Adipocyte (in vitro differentiated cells): ENCODE measurements at regions not wholly inside any gene's neighbourhood (a gene's known extent, or its start where the extent isn't known, plus 50 kb on each side); places are given as distances from the start of the nearest gene placed in this dataset.

Source experiments
- DNase-seq: peaks from one replicate; pipeline ENCODE4 v3.0.0-alpha.2; 2015; ENCODE audit warnings: low read depth
- H3K27me3 ChIP-seq: replicated peaks from 2 replicates; pipeline ENCODE4 v1.7.0; 2013; ENCODE audit warnings: mild to moderate bottlenecking, low read length, moderate library complexity; ENCODE audit not compliant: control insufficient read depth, insufficient read depth
- H3K36me3 ChIP-seq: 2 replicates; pipeline ENCODE4 v1.7.0; 2013; ENCODE audit warnings: low read length, mild to moderate bottlenecking, moderate library complexity; ENCODE audit not compliant: control insufficient read depth, insufficient read depth, severe bottlenecking
- H3K4me1 ChIP-seq: 2 replicates; pipeline ENCODE4 v1.7.0; 2013; ENCODE audit warnings: mild to moderate bottlenecking, low read length, moderate library complexity; ENCODE audit not compliant: control insufficient read depth, insufficient read depth
- H3K4me3 ChIP-seq: 2 replicates; pipeline ENCODE4 v1.7.0; 2013; ENCODE audit warnings: mild to moderate bottlenecking, low read length, moderate library complexity
- H3K9ac ChIP-seq: 2 replicates; pipeline ENCODE4 v1.7.0; 2013; ENCODE audit warnings: mild to moderate bottlenecking, low read length, moderate library complexity
- H3K9me3 ChIP-seq: 2 replicates; pipeline ENCODE4 v1.7.0; 2013; ENCODE audit warnings: mild to moderate bottlenecking, low read length, moderate library complexity; ENCODE audit not compliant: control insufficient read depth

DNA sequence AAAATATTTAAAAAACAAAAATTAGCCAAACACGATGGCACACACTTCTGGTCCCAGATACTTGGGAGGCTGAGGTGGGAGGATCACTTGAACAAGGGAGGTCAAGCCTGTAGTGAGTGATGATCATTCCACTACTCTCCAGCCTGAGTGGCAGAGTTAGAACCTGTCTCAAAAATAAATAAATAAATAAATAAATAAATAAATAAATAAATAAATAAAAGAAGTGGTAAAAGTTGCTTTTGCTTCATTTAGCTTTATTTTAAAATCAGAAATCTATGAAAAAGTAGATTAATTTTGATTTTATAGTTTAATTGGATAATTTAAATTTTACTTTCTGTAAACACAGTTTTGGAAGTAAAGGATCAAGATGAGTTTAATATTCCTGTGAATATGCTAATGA is 552.9 kb upstream of the PCDH10 start:
- H3K36me3 ChIP-seq: no peaks in the 10 kb centered on the region
- H3K27me3 ChIP-seq: no peaks in the 10 kb centered on the region
- no peak overlapping the region for H3K9ac ChIP-seq
- DNase-seq: no peak
- H3K4me1 ChIP-seq: no peaks in the 10 kb centered on the region
- no peak overlapping the region for H3K4me3 ChIP-seq
- no peaks in the 10 kb centered on the region for H3K9me3 ChIP-seq

DNA sequence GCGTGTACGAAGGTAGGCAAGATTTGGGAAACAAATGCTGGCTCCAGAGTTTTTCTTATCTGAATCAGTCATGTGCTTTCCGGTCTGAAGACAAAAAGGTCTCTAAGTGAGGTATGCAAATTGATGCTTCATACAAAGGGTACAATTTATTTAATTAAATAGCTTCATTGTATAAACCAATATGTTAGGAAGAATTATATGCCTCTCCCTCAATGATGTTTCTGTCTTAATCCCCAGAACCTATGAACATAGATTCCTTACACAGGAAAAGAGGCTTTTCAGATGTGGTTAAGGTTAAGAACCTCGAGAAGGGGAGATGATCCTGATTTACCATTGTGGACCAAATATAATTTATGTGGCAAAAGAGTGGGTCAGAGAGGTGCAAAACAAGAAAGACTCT is 543.5 kb upstream of the PCDH10 start:
- Histone ChIP-seq H3K4me1 (no peaks in the 10 kb centered on the region), H3K36me3 (no peaks in the 10 kb centered on the region), H3K27me3 (no peaks in the 10 kb centered on the region), H3K9me3 (peaks cover 3% of the 10 kb centered on the region), H3K9ac (no peak overlapping the region), H3K4me3 (no peak overlapping the region)
- DNase-seq: no peak

DNA sequence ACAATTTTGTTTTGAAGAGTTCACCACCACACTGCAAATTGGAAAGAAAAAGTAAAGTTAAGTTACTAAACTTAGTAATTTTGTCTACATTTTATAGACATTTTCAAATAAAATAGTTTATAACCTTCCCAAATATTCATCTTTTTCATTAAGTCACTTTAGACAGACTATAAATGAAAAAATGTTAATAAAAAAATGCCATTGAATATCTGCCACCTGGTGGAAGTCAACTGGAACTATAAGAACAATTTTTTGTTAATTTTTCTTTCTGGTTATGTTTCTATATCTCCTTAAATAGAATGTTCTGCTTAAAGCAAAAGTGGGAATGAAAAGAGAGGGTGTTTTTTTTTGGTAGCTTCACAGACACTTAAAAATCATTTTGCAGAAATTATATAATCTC is 534.4 kb upstream of the PCDH10 start:
- no peaks in the 10 kb centered on the region for H3K4me1 ChIP-seq
- H3K4me3 ChIP-seq: no peak overlapping the region
- H3K36me3 ChIP-seq: no peaks in the 10 kb centered on the region
- DNase-seq: peak; percentile 60
- H3K9ac ChIP-seq: no peak overlapping the region
- H3K9me3 ChIP-seq: no peaks in the 10 kb centered on the region
- H3K27me3 ChIP-seq: no peaks in the 10 kb centered on the region

DNA sequence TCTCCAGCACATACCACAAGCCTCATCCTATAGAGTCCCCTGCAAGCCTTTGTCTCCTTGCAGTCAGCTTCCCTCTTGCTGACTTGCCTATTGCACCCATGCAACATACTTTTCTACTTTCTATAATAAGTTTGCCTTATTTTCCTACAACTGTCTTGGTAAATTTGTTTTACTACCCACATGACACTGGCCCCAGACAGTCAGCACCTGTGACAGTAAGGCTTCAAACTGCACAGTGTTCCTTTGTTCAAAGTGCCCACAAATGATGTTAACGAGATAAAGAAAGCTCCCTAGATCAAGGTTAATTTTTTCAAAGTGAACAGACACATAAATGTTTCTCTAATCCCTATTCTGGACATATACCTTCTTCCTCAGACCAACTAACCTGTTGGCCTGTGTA is 529.1 kb upstream of the PCDH10 start:
- H3K4me3 ChIP-seq: no peak overlapping the region
- H3K36me3 ChIP-seq: no peaks in the 10 kb centered on the region
- no peaks in the 10 kb centered on the region for H3K4me1 ChIP-seq
- no peak for DNase-seq
- H3K9ac ChIP-seq: no peak overlapping the region
- no peaks in the 10 kb centered on the region for H3K9me3 ChIP-seq
- no peaks in the 10 kb centered on the region for H3K27me3 ChIP-seq

DNA sequence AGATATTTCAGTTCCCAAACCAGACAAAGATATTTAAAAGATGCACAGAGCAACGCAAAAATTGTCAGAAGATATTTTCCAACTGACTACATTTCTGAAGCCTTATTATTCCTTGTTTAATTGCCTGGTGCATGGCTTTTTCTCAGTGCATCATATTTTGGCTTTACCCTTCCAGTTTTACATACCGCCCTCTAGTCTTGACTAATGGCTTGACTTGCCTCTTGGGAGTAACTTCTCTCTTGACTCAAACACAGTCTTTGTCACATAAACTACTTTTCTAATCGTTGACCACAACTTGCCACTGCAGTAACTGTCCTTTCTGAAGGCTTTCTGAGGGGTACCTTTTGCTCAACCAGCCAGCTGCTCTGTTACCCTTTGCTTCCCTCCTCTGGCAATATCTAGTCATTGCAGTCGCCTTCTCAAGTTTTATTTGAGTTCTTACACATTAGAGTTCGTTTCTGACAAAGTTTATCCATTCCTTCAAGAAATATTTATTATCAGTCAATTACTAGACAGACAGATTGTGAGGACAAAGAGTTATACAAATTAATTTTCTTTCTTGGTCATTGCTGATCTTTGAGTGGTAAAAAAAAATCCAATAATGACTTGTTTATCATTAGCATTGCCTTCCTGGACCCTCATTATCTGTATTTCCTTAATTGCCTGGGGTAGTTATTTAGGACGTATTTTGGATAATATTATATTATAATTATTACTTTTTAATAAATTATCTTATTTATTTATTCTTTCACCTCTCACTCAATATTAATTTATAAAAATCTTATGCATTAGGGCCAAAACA is 506.9 kb upstream of the PCDH10 start:
- Histone ChIP-seq H3K4me1 (no peaks in the 10 kb centered on the region), H3K4me3 (no peak overlapping the region), H3K9ac (no peak overlapping the region), H3K9me3 (no peaks in the 10 kb centered on the region), H3K36me3 (no peaks in the 10 kb centered on the region), H3K27me3 (no peaks in the 10 kb centered on the region)
- peak; percentile 79 for DNase-seq

DNA sequence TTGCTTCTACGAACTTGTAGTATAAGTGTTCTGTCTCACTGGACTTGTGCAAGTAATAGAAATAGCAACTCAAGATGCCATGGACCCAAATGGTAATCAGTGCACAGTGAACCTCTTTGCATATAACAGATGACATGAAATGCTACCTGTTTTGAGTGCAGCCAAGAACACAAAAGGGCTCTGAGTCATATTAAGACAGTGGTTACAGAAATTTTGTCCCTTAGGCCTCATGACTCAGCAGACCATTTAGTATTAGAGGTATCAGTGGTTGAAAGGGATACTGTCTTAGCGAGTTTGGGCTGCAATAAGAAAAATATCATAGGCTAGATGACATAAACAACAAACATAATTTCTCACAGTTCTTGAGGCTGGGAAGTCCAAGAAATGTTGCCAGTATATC is 502.9 kb upstream of the PCDH10 start:
- DNase-seq: no peak

DNA sequence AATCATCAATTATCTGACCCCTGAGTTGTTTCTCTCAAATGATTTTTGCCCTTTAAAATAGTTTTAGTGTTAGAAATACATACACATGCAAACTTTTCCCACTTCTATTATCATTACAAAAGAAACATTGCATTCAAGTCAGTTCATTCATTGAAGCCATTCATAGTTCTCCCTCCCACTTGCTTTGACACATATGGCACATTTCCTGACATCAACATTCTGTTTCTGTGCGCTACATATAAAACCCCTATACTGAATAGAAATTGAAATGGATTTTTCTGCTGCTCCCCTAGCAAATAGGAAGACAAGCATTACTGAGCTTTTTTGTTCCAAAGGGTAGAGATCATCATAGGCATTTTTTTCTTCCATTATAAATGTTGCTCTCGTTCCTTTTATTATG is 497.9 kb upstream of the PCDH10 start:
- H3K9ac ChIP-seq: no peak overlapping the region
- DNase-seq: no peak
- no peaks in the 10 kb centered on the region for H3K27me3 ChIP-seq
- H3K4me1 ChIP-seq: no peaks in the 10 kb centered on the region
- H3K4me3 ChIP-seq: no peak overlapping the region
- no peaks in the 10 kb centered on the region for H3K9me3 ChIP-seq
- H3K36me3 ChIP-seq: no peaks in the 10 kb centered on the region

More for the DNA sequence above, 502.9 kb upstream of the PCDH10 start:
- Histone ChIP-seq H3K4me1 (no peaks in the 10 kb centered on the region), H3K27me3 (no peaks in the 10 kb centered on the region), H3K36me3 (no peaks in the 10 kb centered on the region), H3K4me3 (no peak overlapping the region), H3K9ac (no peak overlapping the region), H3K9me3 (no peaks in the 10 kb centered on the region)

DNA sequence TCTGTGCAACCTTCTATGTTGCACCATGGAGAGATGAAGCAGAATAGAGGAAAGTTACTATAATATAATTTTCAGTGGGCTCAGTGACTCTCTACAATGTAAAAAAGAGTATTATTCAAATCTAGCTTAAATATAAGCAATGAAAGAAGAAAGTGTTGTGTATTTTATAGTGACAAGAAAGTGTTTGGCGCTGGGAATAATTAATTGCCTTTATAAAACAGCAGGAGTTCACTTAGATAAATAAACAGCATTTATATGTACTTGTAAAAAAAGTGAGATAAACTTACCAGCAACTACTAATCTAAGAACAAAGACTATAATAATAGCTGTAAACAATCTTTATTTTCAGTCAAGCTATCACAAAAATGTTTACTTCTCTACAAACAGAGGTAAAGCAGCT is 488.9 kb upstream of the PCDH10 start:
- no peak overlapping the region for H3K9ac ChIP-seq
- H3K36me3 ChIP-seq: no peaks in the 10 kb centered on the region
- H3K4me3 ChIP-seq: no peak overlapping the region
- no peak for DNase-seq
- H3K9me3 ChIP-seq: peaks cover 3% of the 10 kb centered on the region
- H3K4me1 ChIP-seq: no peaks in the 10 kb centered on the region
- no peaks in the 10 kb centered on the region for H3K27me3 ChIP-seq

DNA sequence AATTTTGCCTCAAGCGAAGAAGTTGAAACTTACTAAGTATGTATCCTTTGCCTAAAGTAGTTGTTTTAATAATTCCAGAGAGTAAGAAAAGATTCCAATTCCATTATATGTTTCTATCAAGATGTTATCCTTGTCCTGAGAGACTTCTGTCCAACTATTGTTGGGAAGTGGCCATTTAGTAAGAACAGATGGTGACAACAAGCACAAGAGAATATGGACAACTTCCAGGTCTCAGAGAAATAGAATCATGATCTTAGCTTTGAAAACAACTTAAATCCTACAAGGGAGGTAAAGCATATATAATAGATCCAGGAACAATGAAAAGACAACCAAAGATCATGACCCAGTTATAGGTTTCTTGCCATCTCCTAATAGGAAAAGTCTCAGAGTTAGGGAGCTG is 486.6 kb upstream of the PCDH10 start:
- no peak for DNase-seq
- H3K4me3 ChIP-seq: no peak overlapping the region
- H3K9me3 ChIP-seq: no peaks in the 10 kb centered on the region
- no peaks in the 10 kb centered on the region for H3K36me3 ChIP-seq
- H3K27me3 ChIP-seq: no peaks in the 10 kb centered on the region
- no peak overlapping the region for H3K9ac ChIP-seq
- no peaks in the 10 kb centered on the region for H3K4me1 ChIP-seq

DNA sequence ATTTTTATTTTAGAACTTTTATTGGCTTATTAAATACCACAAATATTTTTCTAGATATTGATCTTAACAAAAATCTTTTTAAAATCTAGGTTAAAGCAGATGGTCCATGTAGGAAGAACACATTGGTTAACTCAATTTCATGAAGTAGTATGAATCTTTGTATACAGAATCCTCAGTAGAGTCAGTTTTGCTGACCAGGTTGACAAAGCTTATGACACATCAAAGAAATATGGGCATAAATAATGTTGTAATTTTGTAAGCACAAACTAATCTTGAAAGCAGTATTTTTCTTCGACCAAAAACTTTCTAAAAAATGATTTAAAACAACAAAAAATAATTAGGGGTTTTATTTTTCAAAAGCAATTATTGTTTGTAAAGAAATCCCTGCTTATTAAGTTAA is 479.3 kb upstream of the PCDH10 start:
- peak; percentile 39 for DNase-seq
- no peaks in the 10 kb centered on the region for H3K4me1 ChIP-seq
- no peaks in the 10 kb centered on the region for H3K9me3 ChIP-seq
- no peaks in the 10 kb centered on the region for H3K36me3 ChIP-seq
- H3K9ac ChIP-seq: no peak overlapping the region
- no peaks in the 10 kb centered on the region for H3K27me3 ChIP-seq
- no peak overlapping the region for H3K4me3 ChIP-seq

DNA sequence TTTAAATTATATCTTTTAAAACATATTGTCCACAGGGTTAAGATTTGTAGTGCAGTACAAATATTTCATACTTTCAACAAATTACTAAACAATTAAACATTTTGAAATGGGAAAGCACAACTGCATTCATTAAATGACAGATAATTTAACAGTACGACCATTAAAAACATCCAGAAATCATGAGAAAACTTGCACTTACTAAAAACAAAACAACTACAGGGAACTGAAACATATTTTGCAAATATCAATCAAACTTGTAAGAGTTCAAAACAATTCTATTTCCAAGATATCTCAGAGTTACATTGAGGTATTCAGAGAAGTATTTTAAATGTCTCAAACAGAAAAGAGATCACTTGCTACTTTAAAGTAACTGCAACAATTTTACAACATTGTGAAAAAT is 478.5 kb upstream of the PCDH10 start:
- H3K4me3 ChIP-seq: no peak overlapping the region
- H3K9me3 ChIP-seq: no peaks in the 10 kb centered on the region
- H3K36me3 ChIP-seq: no peaks in the 10 kb centered on the region
- no peak for DNase-seq
- H3K27me3 ChIP-seq: no peaks in the 10 kb centered on the region
- H3K9ac ChIP-seq: no peak overlapping the region
- no peaks in the 10 kb centered on the region for H3K4me1 ChIP-seq

DNA sequence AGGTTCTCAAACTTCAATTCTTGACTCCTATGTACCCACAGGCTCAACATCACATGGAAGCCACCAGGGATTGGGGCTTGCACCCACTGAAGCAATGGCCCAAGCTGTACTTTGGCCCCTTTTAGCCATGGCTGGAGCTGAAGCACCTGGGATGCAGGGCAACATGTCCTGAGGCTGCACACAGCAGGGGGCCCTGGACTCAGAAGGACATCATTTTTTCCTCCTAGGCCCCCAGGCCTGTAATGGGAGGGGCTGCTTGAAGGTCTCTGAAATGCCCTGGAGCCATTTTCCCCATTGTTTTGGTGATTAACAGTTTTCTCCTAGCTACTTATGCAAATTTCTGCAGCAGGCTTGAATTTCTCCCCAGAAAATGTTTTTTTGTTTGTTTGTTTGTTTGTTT is 465.1 kb upstream of the PCDH10 start:
- peaks cover 8% of the 10 kb centered on the region for H3K9me3 ChIP-seq
- H3K27me3 ChIP-seq: no peaks in the 10 kb centered on the region
- H3K36me3 ChIP-seq: no peaks in the 10 kb centered on the region
- no peak overlapping the region for H3K9ac ChIP-seq
- no peak for DNase-seq
- H3K4me3 ChIP-seq: no peak overlapping the region
- H3K4me1 ChIP-seq: no peaks in the 10 kb centered on the region
